ENCODE measurements at regions not wholly inside any gene's neighbourhood (a gene's known extent, or its start where the extent isn't known, plus 50 kb on each side); places are given as distances from the start of the nearest gene placed in this dataset.

DNA sequence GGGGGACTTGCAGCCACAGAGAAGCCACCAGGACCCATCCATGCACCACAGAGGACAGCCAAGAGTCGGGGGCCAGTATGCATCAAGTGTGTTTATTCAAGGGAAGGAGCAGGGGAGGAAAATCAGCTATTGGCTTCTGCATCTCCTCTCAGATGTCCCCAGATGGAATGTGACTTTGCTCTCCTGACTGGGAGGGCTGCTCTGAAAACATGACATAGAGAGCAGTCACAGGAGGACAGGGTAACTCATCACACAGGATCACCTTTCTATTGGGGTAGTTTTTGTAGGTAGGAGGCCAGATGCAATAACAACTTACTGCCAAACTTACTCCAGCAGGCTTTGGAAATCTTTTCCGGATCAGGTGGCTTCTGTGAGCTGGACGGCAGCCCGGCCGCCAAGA is 121.0 kb upstream of the OPCML start:
- H3K4me3 ChIP-seq (ENCODE audit: low read depth, low read length, poor library complexity, severe bottlenecking), result no peak overlapping the region
- H3F3A ChIP-seq (ENCODE audit: insufficient read depth, low read length), result no peaks in the 10 kb centered on the region
- no peaks in the 10 kb centered on the region for H3K9me2 ChIP-seq (ENCODE audit: low read depth, low read length)
- no peak overlapping the region for H3K27ac ChIP-seq (ENCODE audit: low read depth, low read length, poor library complexity, severe bottlenecking)
- no peak overlapping the region for H3K4me2 ChIP-seq (ENCODE audit: low read length)
- no peaks in the 10 kb centered on the region for H3K4me1 ChIP-seq (ENCODE audit: insufficient read depth, low read length, severe bottlenecking)
- H4K20me1 ChIP-seq (ENCODE audit: insufficient read depth, low read length), result no peaks in the 10 kb centered on the region
- H3K9ac ChIP-seq (ENCODE audit: low read length), result no peak overlapping the region
- no peaks in the 10 kb centered on the region for H3K27me3 ChIP-seq (ENCODE audit: insufficient read depth, low read length)
- TF ChIP-seq, protein P1, sequence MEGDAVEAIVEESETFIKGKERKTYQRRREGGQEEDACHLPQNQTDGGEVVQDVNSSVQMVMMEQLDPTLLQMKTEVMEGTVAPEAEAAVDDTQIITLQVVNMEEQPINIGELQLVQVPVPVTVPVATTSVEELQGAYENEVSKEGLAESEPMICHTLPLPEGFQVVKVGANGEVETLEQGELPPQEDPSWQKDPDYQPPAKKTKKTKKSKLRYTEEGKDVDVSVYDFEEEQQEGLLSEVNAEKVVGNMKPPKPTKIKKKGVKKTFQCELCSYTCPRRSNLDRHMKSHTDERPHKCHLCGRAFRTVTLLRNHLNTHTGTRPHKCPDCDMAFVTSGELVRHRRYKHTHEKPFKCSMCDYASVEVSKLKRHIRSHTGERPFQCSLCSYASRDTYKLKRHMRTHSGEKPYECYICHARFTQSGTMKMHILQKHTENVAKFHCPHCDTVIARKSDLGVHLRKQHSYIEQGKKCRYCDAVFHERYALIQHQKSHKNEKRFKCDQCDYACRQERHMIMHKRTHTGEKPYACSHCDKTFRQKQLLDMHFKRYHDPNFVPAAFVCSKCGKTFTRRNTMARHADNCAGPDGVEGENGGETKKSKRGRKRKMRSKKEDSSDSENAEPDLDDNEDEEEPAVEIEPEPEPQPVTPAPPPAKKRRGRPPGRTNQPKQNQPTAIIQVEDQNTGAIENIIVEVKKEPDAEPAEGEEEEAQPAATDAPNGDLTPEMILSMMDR (IDR thresholded peaks at IDR 0.05; ENCODE audit: low read length), result no peak
- no peak for TF ChIP-seq EZH2 (IDR thresholded peaks at IDR 0.05; ENCODE audit: borderline replicate concordance, low read length)
- H2AFZ ChIP-seq (ENCODE audit: low read length), result no peak overlapping the region
- H3K9me3 ChIP-seq (ENCODE audit: low read length), result no peaks in the 10 kb centered on the region
- H3K36me3 ChIP-seq (ENCODE audit: insufficient read depth, low read length), result no peaks in the 10 kb centered on the region
- H3K79me2 ChIP-seq (ENCODE audit: insufficient read depth, low read length), result no peaks in the 10 kb centered on the region

DNA sequence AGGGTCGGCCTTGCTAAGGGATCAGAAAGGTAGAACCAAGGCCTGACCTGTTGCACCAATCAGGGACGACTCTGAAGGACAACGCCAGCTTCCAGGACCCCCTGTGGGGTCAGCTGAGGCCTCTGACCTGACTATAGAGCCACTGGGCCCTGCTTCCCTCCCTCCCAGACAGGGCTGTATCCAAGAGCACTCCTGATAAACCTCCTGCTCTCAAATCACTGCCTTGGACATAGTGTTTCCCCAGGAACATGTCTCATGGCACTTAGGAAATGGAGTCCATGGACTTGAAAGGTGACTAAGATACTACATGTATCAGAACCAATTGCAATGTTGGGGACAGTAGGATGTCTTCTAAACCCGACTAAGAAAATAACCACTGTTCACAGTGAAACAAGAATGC is 117.8 kb upstream of the OPCML start:
- no peaks in the 10 kb centered on the region for H3K27me3 ChIP-seq (ENCODE audit: insufficient read depth, low read length)
- no peaks in the 10 kb centered on the region for H3K9me3 ChIP-seq (ENCODE audit: low read length)

DNA sequence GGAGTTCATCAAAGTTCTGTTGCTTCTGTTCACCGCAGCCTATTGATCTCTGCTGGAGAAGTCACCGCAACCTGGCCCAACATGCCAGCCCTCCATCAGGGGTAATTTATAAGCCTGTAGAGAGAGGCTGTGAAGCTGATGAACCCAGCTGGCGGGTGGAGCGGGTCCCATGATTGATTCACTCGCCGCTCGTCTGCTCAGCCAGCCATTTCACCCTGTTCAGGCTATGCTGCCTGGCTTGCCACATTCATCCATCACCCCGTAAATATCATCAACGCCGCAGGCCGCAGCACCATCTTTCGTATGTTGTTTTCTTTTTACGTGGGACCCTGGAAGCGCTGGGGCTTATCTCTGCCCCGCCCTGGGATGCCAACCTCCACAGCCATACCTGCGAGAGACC is 116.7 kb upstream of the OPCML start:
- H3K9me3 ChIP-seq (ENCODE audit: low read length), result no peaks in the 10 kb centered on the region
- no peak for TF ChIP-seq EZH2 (IDR thresholded peaks at IDR 0.05; ENCODE audit: borderline replicate concordance, low read length)
- TF ChIP-seq, protein P1 (IDR thresholded peaks at IDR 0.05; ENCODE audit: low read length), result no peak
- H3K36me3 ChIP-seq (ENCODE audit: insufficient read depth, low read length), result no peaks in the 10 kb centered on the region
- H3K27ac ChIP-seq (ENCODE audit: low read depth, low read length, poor library complexity, severe bottlenecking), result no peak overlapping the region
- no peaks in the 10 kb centered on the region for H3K27me3 ChIP-seq (ENCODE audit: insufficient read depth, low read length)
- H3K9me2 ChIP-seq (ENCODE audit: low read depth, low read length), result no peaks in the 10 kb centered on the region
- no peak overlapping the region for H3K9ac ChIP-seq (ENCODE audit: low read length)
- no peaks in the 10 kb centered on the region for H4K20me1 ChIP-seq (ENCODE audit: insufficient read depth, low read length)
- no peak overlapping the region for H3K4me2 ChIP-seq (ENCODE audit: low read length)
- no peaks in the 10 kb centered on the region for H3K4me1 ChIP-seq (ENCODE audit: insufficient read depth, low read length, severe bottlenecking)
- no peaks in the 10 kb centered on the region for H3F3A ChIP-seq (ENCODE audit: insufficient read depth, low read length)
- H2AFZ ChIP-seq (ENCODE audit: low read length), result no peak overlapping the region
- H3K4me3 ChIP-seq (ENCODE audit: low read depth, low read length, poor library complexity, severe bottlenecking), result no peak overlapping the region
- H3K79me2 ChIP-seq (ENCODE audit: insufficient read depth, low read length), result no peaks in the 10 kb centered on the region

More for the DNA sequence above, 117.8 kb upstream of the OPCML start:
- H2AFZ ChIP-seq (ENCODE audit: low read length), result no peak overlapping the region
- H4K20me1 ChIP-seq (ENCODE audit: insufficient read depth, low read length), result no peaks in the 10 kb centered on the region
- no peaks in the 10 kb centered on the region for H3K4me1 ChIP-seq (ENCODE audit: insufficient read depth, low read length, severe bottlenecking)
- H3K4me3 ChIP-seq (ENCODE audit: low read depth, low read length, poor library complexity, severe bottlenecking), result no peak overlapping the region
- no peaks in the 10 kb centered on the region for H3F3A ChIP-seq (ENCODE audit: insufficient read depth, low read length)
- H3K79me2 ChIP-seq (ENCODE audit: insufficient read depth, low read length), result no peaks in the 10 kb centered on the region
- no peaks in the 10 kb centered on the region for H3K36me3 ChIP-seq (ENCODE audit: insufficient read depth, low read length)
- H3K27ac ChIP-seq (ENCODE audit: low read depth, low read length, poor library complexity, severe bottlenecking), result no peak overlapping the region
- no peak overlapping the region for H3K9ac ChIP-seq (ENCODE audit: low read length)
- TF ChIP-seq EZH2 (IDR thresholded peaks at IDR 0.05; ENCODE audit: borderline replicate concordance, low read length), result no peak
- TF ChIP-seq, protein P1 (IDR thresholded peaks at IDR 0.05; ENCODE audit: low read length), result no peak
- no peak overlapping the region for H3K4me2 ChIP-seq (ENCODE audit: low read length)
- H3K9me2 ChIP-seq (ENCODE audit: low read depth, low read length), result no peaks in the 10 kb centered on the region
